Left lung (tissue), 4 donors: ENCODE measurements at regions not wholly inside any gene's neighbourhood (a gene's known extent, or its start where the extent isn't known, plus 50 kb on each side); places are given as distances from the start of the nearest gene placed in this dataset.

ENCODE experiments used
- ATAC-seq: fragments of 200-7000 bp; cut with Tn5 transposase; one replicate; pipeline ENCODE4 v1.9.1; 2020; ENCODE audit warnings: moderate library complexity
- DNase-seq, 4 donors: peaks; one replicate each; pipeline ENCODE4 v3.0.0-alpha.2; 2013 to 2020
- H3K27ac ChIP-seq, 2 donors: fragments of 200-600 bp; sonication (generic) in 1 of 2; one replicate each; pipeline versions ENCODE4 v1.5.0 to v1.8.0; 2020 to 2021
- H3K27me3 ChIP-seq, 2 donors: fragments of 200-600 bp; sonication (generic) in 1 of 2; one replicate each; pipeline versions ENCODE4 v1.5.0 to v1.8.0; 2020 to 2021
- H3K36me3 ChIP-seq, 2 donors: fragments of 200-600 bp; sonication (generic) in 1 of 2; one replicate each; pipeline versions ENCODE4 v1.5.0 to v1.8.0; 2020 to 2021
- H3K4me1 ChIP-seq, 2 donors: fragments of 200-600 bp; one replicate each; pipeline ENCODE4 v1.8.0; 2021
- H3K4me3 ChIP-seq, 2 donors: fragments of 200-600 bp; sonication (generic) in 1 of 2; one replicate each; pipeline versions ENCODE4 v1.5.0 to v1.8.0; 2020 to 2021; ENCODE audit warnings: mild to moderate bottlenecking in 1 of 2
- H3K9me3 ChIP-seq, 2 donors: fragments of 200-600 bp; sonication (generic) in 1 of 2; one replicate each; pipeline versions ENCODE4 v1.5.0 to v1.8.0; 2020 to 2021
- intact Hi-C, 2 donors: fragments of 100-400 bp; cut with DNase I; formaldehyde crosslinking; loops; one replicate each; pipeline versions ENCODE4 v1.11.2 to v1.14.2; 2022
- TF ChIP-seq, protein P1 (sequence below), 2 donors: fragments of 200-600 bp; sonication (generic) in 1 of 2; IDR thresholded peaks; one replicate each; pipeline versions ENCODE4 v1.5.0 to v1.8.0; 2021; ENCODE audit warnings: antibody characterized with exemption in 2 of 2
- donor health status: DM: no; HTN: yes; CAD: no.
- donor health status: DM: no; HTN: no; CAD: no.

DNA sequence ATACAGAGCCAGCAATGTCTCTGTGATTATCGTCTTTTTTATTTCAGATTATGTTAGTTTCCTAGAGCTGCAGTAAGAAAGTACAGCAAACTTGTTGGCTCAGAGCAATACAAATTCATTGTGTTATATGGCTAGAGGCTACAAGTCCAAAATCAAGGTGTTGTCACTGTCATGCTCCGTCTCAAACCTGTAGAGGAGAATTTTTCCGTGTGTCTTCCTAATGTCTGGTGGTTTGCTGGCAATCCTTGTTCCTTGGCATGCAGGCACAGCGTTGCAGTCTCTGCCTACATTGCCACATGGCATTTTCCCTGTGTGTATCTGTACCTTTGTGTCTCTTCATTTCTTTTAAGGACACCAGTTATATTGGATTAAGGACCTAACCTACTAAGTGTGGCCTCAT, 244.4 kb downstream of the LRRIQ3 start:
- H3K36me3 ChIP-seq, result no peaks in the 10 kb centered on the region
- ATAC-seq (no peak), DNase-seq (no peak)
- no peaks in the 10 kb centered on the region for H3K4me1 ChIP-seq
- H3K9me3 ChIP-seq, result peaks cover 0 to 4% of the 10 kb centered on the region in 2 donors
- H3K27me3 ChIP-seq, result no peaks in the 10 kb centered on the region
- TF ChIP-seq, protein P1, sequence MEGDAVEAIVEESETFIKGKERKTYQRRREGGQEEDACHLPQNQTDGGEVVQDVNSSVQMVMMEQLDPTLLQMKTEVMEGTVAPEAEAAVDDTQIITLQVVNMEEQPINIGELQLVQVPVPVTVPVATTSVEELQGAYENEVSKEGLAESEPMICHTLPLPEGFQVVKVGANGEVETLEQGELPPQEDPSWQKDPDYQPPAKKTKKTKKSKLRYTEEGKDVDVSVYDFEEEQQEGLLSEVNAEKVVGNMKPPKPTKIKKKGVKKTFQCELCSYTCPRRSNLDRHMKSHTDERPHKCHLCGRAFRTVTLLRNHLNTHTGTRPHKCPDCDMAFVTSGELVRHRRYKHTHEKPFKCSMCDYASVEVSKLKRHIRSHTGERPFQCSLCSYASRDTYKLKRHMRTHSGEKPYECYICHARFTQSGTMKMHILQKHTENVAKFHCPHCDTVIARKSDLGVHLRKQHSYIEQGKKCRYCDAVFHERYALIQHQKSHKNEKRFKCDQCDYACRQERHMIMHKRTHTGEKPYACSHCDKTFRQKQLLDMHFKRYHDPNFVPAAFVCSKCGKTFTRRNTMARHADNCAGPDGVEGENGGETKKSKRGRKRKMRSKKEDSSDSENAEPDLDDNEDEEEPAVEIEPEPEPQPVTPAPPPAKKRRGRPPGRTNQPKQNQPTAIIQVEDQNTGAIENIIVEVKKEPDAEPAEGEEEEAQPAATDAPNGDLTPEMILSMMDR (IDR thresholded peaks at IDR 0.05), result no peak
- H3K4me3 ChIP-seq, result no peak overlapping the region
- H3K27ac ChIP-seq, result no peak overlapping the region
- intact Hi-C loops, result no loop called here

DNA sequence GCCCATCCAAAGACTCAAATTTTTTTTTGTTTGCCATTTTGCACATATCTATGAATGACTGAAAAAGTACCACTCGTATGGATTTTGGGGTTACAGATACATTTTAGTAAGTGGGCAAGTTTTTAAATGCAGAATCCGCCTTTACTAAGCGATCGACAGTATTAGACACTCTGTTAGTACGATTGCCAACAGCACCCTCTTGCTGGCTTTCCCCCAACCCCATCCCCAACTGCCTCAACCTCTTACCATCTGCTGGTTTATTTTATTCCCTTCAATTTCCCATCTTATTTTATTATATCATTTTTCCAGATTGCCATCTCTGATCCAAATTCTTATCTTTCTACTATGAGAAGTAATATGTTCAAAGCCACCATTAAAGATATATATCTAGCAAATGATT, 244.8 kb downstream of the LRRIQ3 start:
- ATAC-seq (no peak), DNase-seq (no peak)
- intact Hi-C loops, result no loop called here
- TF ChIP-seq, protein P1 (IDR thresholded peaks at IDR 0.05), result no peak
- Histone ChIP-seq H3K27me3 (no peaks in the 10 kb centered on the region), H3K36me3 (no peaks in the 10 kb centered on the region), H3K4me3 (no peak overlapping the region), H3K4me1 (no peaks in the 10 kb centered on the region), H3K9me3 (peaks cover 0 to 4% of the 10 kb centered on the region in 2 donors), H3K27ac (no peak overlapping the region)

DNA sequence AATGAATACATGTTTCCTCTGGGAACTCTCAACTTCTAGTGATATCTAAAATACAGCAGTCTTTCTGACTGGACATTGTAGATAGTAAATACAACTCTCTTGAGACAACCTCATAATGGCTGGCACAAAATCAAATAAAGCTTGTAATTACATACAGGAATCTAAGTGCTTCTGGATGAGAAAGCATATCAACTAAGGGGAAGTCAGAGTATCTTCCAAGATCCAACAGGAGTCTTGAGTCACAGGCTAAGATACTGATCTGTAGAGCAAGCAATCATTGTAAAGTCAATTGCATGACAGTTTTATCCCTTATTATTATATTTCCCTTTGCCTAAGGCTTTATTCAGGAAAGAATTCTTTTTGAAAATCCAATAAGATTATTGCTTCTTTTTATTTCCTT, 249.9 kb downstream of the LRRIQ3 start:
- Histone ChIP-seq H3K27ac (no peak overlapping the region), H3K9me3 (no peaks in the 10 kb centered on the region), H3K4me3 (no peak overlapping the region), H3K27me3 (no peaks in the 10 kb centered on the region), H3K4me1 (no peaks in the 10 kb centered on the region), H3K36me3 (no peaks in the 10 kb centered on the region)
- ATAC-seq, result no peak
- TF ChIP-seq, protein P1 (IDR thresholded peaks at IDR 0.05), result no peak
- no peak for DNase-seq
- intact Hi-C loops, result no loop called here

DNA sequence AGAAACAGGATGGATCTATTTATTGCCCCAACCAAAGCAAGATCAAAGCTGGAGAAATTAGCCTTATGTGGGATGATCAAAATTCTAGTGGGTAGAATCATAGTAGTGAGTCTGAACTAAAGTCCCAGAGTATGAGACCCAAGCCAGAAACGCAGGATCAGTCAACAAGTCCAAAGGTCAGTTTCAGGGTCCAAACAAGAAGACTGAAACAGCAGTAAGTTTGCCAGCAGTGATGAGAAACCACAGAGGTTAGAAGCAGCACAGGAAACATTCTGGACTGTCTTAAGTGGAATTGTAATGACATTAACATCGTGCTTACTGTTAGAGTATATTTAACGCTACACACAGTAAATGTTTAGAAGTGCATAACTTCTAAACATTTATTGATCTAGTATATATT, 251.0 kb downstream of the LRRIQ3 start:
- DNase-seq (no peak), ATAC-seq (no peak)
- intact Hi-C loops, result no loop called here
- H3K36me3 ChIP-seq, result no peaks in the 10 kb centered on the region
- H3K9me3 ChIP-seq, result no peaks in the 10 kb centered on the region
- no peaks in the 10 kb centered on the region for H3K4me1 ChIP-seq
- TF ChIP-seq, protein P1 (IDR thresholded peaks at IDR 0.05), result no peak
- H3K27me3 ChIP-seq, result no peaks in the 10 kb centered on the region
- H3K27ac ChIP-seq, result no peak overlapping the region
- no peak overlapping the region for H3K4me3 ChIP-seq

DNA sequence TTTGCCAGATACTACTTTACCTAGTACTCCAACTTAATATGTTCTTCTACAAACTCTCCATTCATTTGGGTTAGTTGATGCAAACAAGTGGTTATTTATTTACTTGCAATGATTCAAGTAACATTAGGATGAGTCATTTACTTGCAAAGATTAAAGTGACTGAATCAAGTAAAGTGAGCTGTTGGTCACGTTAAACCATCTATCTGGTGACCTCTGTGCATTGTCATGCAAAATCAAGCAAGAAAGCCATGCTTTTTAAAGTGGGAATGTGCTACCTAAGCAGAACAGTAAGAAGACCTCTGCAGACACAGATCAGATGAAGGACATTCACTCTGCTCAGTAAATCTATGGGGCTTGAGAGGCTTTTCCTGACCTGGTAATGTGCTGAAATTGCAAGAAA, 254.7 kb downstream of the LRRIQ3 start:
- DNase-seq (no peak), ATAC-seq (no peak)
- Histone ChIP-seq H3K4me3 (no peak overlapping the region), H3K27me3 (no peaks in the 10 kb centered on the region), H3K4me1 (no peaks in the 10 kb centered on the region), H3K9me3 (no peaks in the 10 kb centered on the region), H3K27ac (no peak overlapping the region), H3K36me3 (no peaks in the 10 kb centered on the region)
- intact Hi-C loops, result no loop called here
- TF ChIP-seq, protein P1 (IDR thresholded peaks at IDR 0.05), result no peak
